Left kidney (tissue), 1 donor: ENCODE measurements at regions not wholly inside any gene's neighbourhood (a gene's known extent, or its start where the extent isn't known, plus 50 kb on each side); places are given as distances from the start of the nearest gene placed in this dataset.
"Not testable (repeated sequence)": the region's sequence is repeated elsewhere in the genome, so short reads cannot be mapped to it uniquely, and the experiment has no call there.

ENCODE experiments used
- DNase-seq: peaks from one replicate; pipeline ENCODE4 v3.0.0-alpha.2; 2013

GRCh38 chr2:75381032-75381431 lies 179.7 kb downstream of the EVA1A start:
- no peak for DNase-seq

GRCh38 chr2:75379476-75380210 lies 180.3 kb upstream of the TACR1 start:
- DNase-seq, result no peak

GRCh38 chr2:75375646-75376582 lies 176.6 kb upstream of the TACR1 start:
- DNase-seq, result no peak

DNA sequence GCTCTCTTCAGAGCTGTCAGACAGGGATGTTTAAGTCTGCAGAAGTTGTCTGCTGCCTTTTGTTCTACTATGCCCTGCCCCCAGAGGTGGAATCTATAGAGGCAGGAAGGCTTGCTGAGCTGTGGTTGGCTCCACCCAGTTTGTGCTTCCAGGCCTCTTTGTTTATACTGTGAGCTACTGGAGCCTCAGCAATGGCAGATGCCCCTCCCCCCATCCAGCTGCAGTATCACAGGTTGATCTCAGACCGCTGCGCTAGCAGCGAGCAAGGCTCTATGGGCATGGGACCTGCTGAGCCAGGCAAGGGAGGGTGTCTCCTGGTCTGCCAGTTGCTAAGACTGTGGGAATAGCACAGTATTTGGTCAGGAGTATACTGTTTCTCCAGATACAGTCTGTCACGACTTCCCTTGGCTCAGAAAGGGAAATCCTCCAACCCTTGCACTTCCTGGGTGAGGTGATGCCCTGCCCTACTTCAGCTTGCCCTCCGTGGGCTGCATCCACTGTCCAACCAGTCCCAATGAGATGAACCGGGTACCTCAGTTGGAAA lies 175.2 kb upstream of the TACR1 start:
- not testable (repeated sequence) for DNase-seq

DNA sequence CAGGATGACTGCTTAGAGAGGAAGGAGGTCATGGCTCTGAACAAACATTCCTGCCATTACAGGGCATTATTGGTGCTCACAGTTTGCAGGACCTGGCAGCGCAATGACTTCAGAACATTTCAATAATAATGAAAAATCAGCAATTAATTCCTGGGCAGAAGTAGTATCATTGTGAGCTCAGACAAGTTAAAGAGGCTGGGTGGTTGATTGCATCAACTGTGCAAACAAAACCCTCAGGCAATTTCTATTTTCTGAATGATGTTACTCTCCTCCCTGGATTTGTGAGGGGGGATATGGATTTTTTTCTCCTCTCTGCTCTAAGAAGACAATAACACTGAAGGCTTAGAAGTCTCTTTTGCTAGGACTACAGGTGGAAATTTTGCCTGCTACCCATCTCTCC lies 168.1 kb upstream of the TACR1 start:
- no peak for DNase-seq

- no peak for DNase-seq
Measured at GRCh38 chr2:75361486-75361885, 162.2 kb upstream of the TACR1 start.

GRCh38 chr2:75360945-75361344 lies 161.6 kb upstream of the TACR1 start:
- DNase-seq, result no peak

- DNase-seq, result no peak
Measured at GRCh38 chr2:75356865-75357264, 157.5 kb upstream of the TACR1 start.

DNA sequence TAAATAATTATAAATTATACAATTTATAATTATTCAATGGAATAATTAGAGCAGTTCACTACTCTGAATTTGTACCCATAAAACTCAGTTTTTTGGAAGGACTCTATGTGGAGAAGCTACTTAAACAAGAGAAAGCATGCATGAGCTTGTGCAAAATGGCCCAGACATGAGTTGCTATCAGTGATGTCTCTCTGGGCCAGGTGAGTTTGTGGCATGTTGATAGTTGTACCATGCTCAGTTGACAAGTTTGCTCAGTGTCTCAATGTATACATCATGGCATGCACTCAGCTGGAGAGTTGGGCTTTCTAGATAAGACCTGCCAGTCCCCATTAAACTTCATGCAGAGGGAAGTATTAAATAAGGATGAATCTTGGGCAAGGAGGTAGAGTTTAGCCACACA lies 153.8 kb upstream of the TACR1 start:
- DNase-seq, result no peak

DNA sequence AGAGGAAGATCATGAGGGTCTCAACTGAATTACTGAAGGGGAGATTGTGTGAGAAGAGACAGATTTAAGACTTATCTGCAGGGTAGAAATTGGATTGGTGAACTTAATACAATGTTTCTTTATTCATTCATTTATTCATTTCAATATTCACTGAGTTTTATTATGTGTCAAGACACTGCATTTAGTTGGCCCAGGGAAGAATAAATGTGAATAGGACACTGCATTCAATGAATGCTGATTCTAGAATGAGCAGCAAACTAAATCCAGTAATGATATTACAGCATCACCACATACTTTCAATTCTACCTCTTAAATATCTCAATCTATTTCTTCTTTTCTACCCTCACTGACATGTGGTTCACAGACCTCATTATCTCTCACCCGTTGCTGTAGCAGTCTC lies 149.0 kb upstream of the TACR1 start:
- no peak for DNase-seq

GRCh38 chr2:75344146-75344545 lies 144.8 kb upstream of the TACR1 start:
- no peak for DNase-seq

GRCh38 chr2:75342504-75343175 lies 143.3 kb upstream of the TACR1 start:
- DNase-seq, result no peak

DNA sequence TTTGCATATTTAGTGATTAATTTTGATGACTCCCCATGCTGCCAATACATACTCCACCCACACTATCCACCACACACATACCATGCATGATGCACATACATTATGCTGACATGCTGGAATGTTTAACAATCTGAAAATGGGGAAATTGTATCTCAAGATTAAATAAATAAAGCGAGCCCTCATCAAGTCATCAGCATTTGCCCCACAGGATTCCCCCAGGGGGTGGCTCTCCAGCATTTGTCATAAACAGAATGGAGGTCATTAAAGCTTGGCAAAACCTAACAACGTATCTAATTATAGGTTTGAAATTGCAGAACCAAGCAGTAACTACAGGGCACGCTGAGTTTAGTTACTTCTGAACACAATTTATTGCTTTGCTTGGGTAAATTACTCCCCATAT lies 141.2 kb upstream of the TACR1 start:
- DNase-seq, result no peak

DNA sequence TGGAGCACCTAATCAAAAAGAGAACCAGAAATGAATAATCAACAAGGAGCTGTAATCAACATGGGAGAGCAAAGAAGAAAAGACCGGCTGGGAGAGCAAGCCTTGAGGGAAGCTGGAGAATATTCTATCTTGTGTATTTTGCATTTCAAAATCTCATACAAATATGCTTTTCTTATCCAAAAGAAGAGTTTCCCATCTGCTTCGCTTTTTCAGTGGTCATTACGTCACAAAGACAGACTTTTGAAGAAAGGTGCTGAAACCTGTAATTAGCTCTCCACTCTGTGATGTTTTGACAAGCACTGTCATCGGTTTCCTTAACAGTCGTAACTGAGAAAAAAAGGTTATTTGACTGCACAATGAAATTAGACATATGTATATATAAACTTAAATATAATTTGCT lies 139.1 kb upstream of the TACR1 start:
- no peak for DNase-seq

GRCh38 chr2:75337619-75338018 lies 138.3 kb upstream of the TACR1 start:
- DNase-seq, result no peak

GRCh38 chr2:75337016-75337415 lies 137.7 kb upstream of the TACR1 start:
- no peak for DNase-seq

DNA sequence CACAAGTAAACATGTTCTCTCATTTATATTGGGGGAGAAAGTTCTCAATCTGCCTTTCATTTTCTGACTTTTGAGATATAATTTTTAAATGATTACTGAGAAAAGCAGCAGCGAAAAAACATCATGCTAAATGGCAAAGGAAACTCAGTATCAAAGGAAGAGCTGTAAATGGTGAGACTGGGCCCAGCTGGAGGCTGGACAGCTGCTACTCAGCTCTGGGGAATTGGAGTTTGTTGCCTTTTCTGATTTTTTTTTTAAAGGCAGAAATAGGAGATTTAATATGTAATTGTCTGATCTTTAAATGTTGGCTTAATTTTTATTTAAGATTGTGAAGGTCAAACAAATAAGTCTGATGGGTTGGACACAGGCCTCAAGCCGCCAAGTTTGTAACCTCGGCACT lies 137.1 kb upstream of the TACR1 start:
- no peak for DNase-seq

GRCh38 chr2:75334076-75334475 lies 134.8 kb upstream of the TACR1 start:
- no peak for DNase-seq

DNA sequence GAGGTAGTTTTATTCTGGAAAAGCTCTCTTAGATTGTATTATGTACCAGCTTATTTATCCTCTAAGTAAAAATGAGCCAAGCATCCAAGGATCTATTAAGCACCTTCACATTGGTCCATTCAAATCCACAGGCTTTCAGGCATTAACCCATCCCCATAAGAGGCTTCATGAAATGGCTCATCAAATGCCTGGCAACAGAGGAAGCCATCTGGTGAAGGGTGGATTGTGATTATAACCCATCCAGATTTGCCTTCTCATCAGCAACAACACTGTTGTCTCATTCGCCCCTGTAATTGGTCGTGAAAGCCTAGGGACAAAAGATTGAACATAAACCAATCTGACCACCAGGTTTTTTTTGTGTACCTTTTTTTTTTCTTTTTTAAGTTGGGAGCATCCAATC lies 134.3 kb upstream of the TACR1 start:
- DNase-seq, result no peak

- no peak for DNase-seq
Measured at GRCh38 chr2:75328156-75328555, 128.8 kb upstream of the TACR1 start.

GRCh38 chr2:75327334-75327733 lies 128.0 kb upstream of the TACR1 start:
- no peak for DNase-seq

GRCh38 chr2:75326645-75327044 lies 127.3 kb upstream of the TACR1 start:
- DNase-seq, result no peak

DNA sequence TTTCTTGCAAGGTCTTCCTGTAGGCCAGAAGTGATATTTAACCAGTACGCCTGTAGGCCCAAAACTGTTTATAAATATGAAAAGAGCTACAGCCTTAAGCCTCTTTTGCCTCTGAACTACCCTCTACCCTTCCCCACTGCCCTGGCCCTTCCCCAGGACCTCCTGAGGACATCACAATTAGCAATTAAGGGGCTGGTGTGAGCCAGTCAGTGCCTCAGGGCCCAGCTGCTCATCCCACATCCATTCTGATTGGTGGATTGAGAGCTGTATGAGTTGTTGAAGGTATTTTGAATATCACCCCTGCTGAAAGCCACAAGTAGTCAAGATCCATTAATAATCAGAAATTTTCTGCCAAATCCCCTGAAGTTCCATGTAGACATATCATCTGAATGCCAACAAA lies 126.3 kb upstream of the TACR1 start:
- no peak for DNase-seq
